ENCODE measurements at regions not wholly inside any gene's neighbourhood (a gene's known extent, or its start where the extent isn't known, plus 50 kb on each side); places are given as distances from the start of the nearest gene placed in this dataset.
A peak's percentile ranks its signal among the peaks of the same experiment; 100 is the strongest.
"Not testable (repeated sequence)": the region's sequence is repeated elsewhere in the genome, so short reads cannot be mapped to it uniquely, and the experiment has no call there.

DNA sequence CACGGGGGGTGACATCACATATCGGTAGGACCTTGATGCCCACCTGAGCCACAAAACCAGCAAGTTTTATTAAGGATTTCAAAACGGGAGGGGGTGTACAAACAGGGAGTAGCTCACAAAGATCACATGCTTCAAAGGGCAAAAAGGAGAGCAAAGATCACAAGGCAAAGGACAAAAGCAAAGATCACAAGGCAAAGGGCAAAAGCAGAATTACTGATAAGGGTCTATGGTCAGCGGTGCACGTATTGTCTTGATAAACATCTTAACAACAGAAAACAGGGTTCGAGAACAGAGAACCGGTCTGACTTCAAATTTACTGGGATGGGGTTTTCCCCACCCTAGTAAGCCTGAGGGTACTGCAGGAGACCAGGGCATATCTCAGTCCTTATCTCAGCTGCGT, 143.5 kb upstream of the LPP start:
- Histone ChIP-seq H3K4me3 (ENCODE audit: low read depth in 1 of 2, low read length in 2 of 2) (no peak overlapping the region), H3K27me3 (ENCODE audit: control insufficient read depth in 1 of 2, insufficient read depth in 2 of 2, low read length in 2 of 2) (no peaks in the 10 kb centered on the region), H3K4me1 (ENCODE audit: control insufficient read depth in 1 of 2, insufficient read depth in 2 of 2, low read length in 2 of 2) (no peaks in the 10 kb centered on the region), H3K9ac (ENCODE audit: low read depth in 1 of 2, low read length in 2 of 2) (no peak overlapping the region), H3K27ac (ENCODE audit: low read depth, low read length) (no peak overlapping the region), H3K36me3 (ENCODE audit: control insufficient read depth in 1 of 2, insufficient read depth in 2 of 2, low read length in 2 of 2) (no peaks in the 10 kb centered on the region), H3K9me3 (ENCODE audit: control insufficient read depth in 1 of 2, low read length in 2 of 2) (peaks cover 0 to 2% of the 10 kb centered on the region in 2 donors)

- H3K36me3 ChIP-seq (ENCODE audit: control insufficient read depth in 1 of 2, insufficient read depth in 2 of 2, low read length in 2 of 2) = no peaks in the 10 kb centered on the region
- no peak overlapping the region for H3K4me3 ChIP-seq (ENCODE audit: low read depth in 1 of 2, low read length in 2 of 2)
- no peak overlapping the region for H3K27ac ChIP-seq (ENCODE audit: low read depth, low read length)
- no peak overlapping the region for H3K9ac ChIP-seq (ENCODE audit: low read depth in 1 of 2, low read length in 2 of 2)
- no peaks in the 10 kb centered on the region for H3K9me3 ChIP-seq (ENCODE audit: control insufficient read depth in 1 of 2, low read length in 2 of 2)
- H3K27me3 ChIP-seq (ENCODE audit: control insufficient read depth in 1 of 2, insufficient read depth in 2 of 2, low read length in 2 of 2) = no peaks in the 10 kb centered on the region
- no peaks in the 10 kb centered on the region for H3K4me1 ChIP-seq (ENCODE audit: control insufficient read depth in 1 of 2, insufficient read depth in 2 of 2, low read length in 2 of 2)
Measured at GRCh38 chr3:188019727-188020126, 134.2 kb upstream of the LPP start.

GRCh38 chr3:188021041-188021440, 132.9 kb upstream of the LPP start:
- H3K9ac ChIP-seq (ENCODE audit: low read depth in 1 of 2, low read length in 2 of 2) = no peak overlapping the region
- no peak overlapping the region for H3K4me3 ChIP-seq (ENCODE audit: low read depth in 1 of 2, low read length in 2 of 2)
- H3K36me3 ChIP-seq (ENCODE audit: control insufficient read depth in 1 of 2, insufficient read depth in 2 of 2, low read length in 2 of 2) = no peaks in the 10 kb centered on the region
- no peak overlapping the region for H3K27ac ChIP-seq (ENCODE audit: low read depth, low read length)
- no peaks in the 10 kb centered on the region for H3K9me3 ChIP-seq (ENCODE audit: control insufficient read depth in 1 of 2, low read length in 2 of 2)
- peaks cover 0 to 12% of the 10 kb centered on the region in 2 donors for H3K4me1 ChIP-seq (ENCODE audit: control insufficient read depth in 1 of 2, insufficient read depth in 2 of 2, low read length in 2 of 2)
- H3K27me3 ChIP-seq (ENCODE audit: control insufficient read depth in 1 of 2, insufficient read depth in 2 of 2, low read length in 2 of 2) = no peaks in the 10 kb centered on the region

GRCh38 chr3:188021502-188022040, 132.4 kb upstream of the LPP start:
- H3K4me1 ChIP-seq (ENCODE audit: control insufficient read depth in 1 of 2, insufficient read depth in 2 of 2, low read length in 2 of 2) = peaks cover 3 to 13% of the 10 kb centered on the region in 2 donors
- no peak overlapping the region for H3K27ac ChIP-seq (ENCODE audit: low read depth, low read length)
- no peak overlapping the region for H3K9ac ChIP-seq (ENCODE audit: low read depth in 1 of 2, low read length in 2 of 2)
- H3K4me3 ChIP-seq (ENCODE audit: low read depth in 1 of 2, low read length in 2 of 2) = no peak overlapping the region
- no peaks in the 10 kb centered on the region for H3K27me3 ChIP-seq (ENCODE audit: control insufficient read depth in 1 of 2, insufficient read depth in 2 of 2, low read length in 2 of 2)
- H3K9me3 ChIP-seq (ENCODE audit: control insufficient read depth in 1 of 2, low read length in 2 of 2) = no peaks in the 10 kb centered on the region
- no peaks in the 10 kb centered on the region for H3K36me3 ChIP-seq (ENCODE audit: control insufficient read depth in 1 of 2, insufficient read depth in 2 of 2, low read length in 2 of 2)

DNA sequence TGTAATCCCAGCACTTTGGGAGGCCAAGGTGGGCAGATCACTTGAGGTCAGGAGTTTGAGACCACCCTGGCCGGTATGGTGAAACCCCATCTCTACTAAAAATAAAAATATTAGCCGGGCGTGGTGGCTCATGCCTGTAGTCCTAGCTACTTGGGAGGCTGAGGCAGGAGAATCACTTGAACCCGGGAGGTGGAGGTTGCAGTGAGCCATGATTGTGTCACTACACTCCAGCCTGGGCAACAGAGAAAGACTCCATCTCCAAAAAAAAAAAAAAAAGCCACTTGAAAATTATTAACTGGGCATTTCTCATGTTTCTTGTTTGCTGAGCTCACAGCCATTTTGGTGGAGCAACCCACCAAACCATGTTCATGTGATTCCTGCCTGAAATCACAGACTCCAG, 131.1 kb upstream of the LPP start:
- not testable (repeated sequence) for H3K4me3 ChIP-seq (ENCODE audit: low read depth in 1 of 2, low read length in 2 of 2); H3K36me3 ChIP-seq (ENCODE audit: control insufficient read depth in 1 of 2, insufficient read depth in 2 of 2, low read length in 2 of 2); H3K27ac ChIP-seq (ENCODE audit: low read depth, low read length); H3K27me3 ChIP-seq (ENCODE audit: control insufficient read depth in 1 of 2, insufficient read depth in 2 of 2, low read length in 2 of 2); H3K9ac ChIP-seq (ENCODE audit: low read depth in 1 of 2, low read length in 2 of 2); H3K9me3 ChIP-seq (ENCODE audit: control insufficient read depth in 1 of 2, low read length in 2 of 2)
- H3K4me1 ChIP-seq (ENCODE audit: control insufficient read depth in 1 of 2, insufficient read depth in 2 of 2, low read length in 2 of 2) = peaks cover 11 to 20% of the 10 kb centered on the region in 2 donors

DNA sequence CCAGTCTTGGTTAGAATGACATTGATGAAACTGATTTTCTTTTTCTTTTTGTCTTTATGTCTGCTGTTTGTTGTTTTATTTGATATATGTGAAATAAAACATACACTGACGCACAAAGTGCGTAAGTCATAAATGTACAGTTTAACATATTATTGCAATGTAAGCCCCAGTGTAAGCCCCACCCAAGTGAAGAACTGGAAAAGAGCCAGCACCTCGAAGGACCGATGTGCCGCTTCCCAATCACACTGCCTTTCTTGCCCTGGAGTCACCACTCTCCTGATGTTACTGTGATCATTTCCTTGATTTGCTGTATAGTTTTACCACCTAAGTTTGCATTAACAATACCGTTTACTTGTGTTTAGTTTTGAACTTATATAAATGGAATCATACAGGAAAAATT, 128.4 kb upstream of the LPP start:
- Histone ChIP-seq H3K4me1 (ENCODE audit: control insufficient read depth in 1 of 2, insufficient read depth in 2 of 2, low read length in 2 of 2) (peaks cover 11 to 20% of the 10 kb centered on the region in 2 donors), H3K36me3 (ENCODE audit: control insufficient read depth in 1 of 2, insufficient read depth in 2 of 2, low read length in 2 of 2) (no peaks in the 10 kb centered on the region), H3K4me3 (ENCODE audit: low read depth in 1 of 2, low read length in 2 of 2) (peak overlapping the region in 1 of 2 donors; percentile 37), H3K27ac (ENCODE audit: low read depth, low read length) (no peak overlapping the region), H3K9me3 (ENCODE audit: control insufficient read depth in 1 of 2, low read length in 2 of 2) (no peaks in the 10 kb centered on the region), H3K27me3 (ENCODE audit: control insufficient read depth in 1 of 2, insufficient read depth in 2 of 2, low read length in 2 of 2) (no peaks in the 10 kb centered on the region), H3K9ac (ENCODE audit: low read depth in 1 of 2, low read length in 2 of 2) (no peak overlapping the region)

- Histone ChIP-seq H3K4me1 (ENCODE audit: control insufficient read depth in 1 of 2, insufficient read depth in 2 of 2, low read length in 2 of 2) (peaks cover 11 to 20% of the 10 kb centered on the region in 2 donors), H3K36me3 (ENCODE audit: control insufficient read depth in 1 of 2, insufficient read depth in 2 of 2, low read length in 2 of 2) (no peaks in the 10 kb centered on the region), H3K9ac (ENCODE audit: low read depth in 1 of 2, low read length in 2 of 2) (peak overlapping the region in 1 of 2 donors; percentile 9), H3K27me3 (ENCODE audit: control insufficient read depth in 1 of 2, insufficient read depth in 2 of 2, low read length in 2 of 2) (no peaks in the 10 kb centered on the region), H3K27ac (ENCODE audit: low read depth, low read length) (no peak overlapping the region), H3K9me3 (ENCODE audit: control insufficient read depth in 1 of 2, low read length in 2 of 2) (no peaks in the 10 kb centered on the region), H3K4me3 (ENCODE audit: low read depth in 1 of 2, low read length in 2 of 2) (peak overlapping the region in 1 of 2 donors; percentile 6)
Measured at GRCh38 chr3:188026191-188026968, 127.6 kb upstream of the LPP start.

DNA sequence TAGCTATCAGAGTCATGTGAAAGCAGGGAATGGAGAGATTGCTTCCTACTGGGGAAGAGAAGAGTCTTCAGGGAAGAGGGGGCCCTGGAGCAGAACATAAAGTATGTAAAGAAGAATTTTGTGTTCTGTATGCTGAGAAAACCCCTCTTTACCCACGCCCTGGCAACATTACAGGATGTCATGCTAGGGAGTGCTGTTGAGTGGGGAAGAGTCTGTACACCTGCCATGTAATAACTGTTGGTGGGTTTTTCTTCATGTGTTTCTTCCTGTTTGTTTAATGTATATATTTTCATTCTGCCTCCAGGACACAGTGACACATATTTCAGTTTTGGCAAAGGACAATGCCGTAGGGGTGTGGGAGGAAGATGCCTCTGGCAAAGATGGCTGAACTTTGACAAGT, 122.8 kb upstream of the LPP start:
- Histone ChIP-seq H3K4me1 (ENCODE audit: control insufficient read depth in 1 of 2, insufficient read depth in 2 of 2, low read length in 2 of 2) (peaks cover 8 to 11% of the 10 kb centered on the region in 2 donors), H3K4me3 (ENCODE audit: low read depth in 1 of 2, low read length in 2 of 2) (no peak overlapping the region), H3K9me3 (ENCODE audit: control insufficient read depth in 1 of 2, low read length in 2 of 2) (no peaks in the 10 kb centered on the region), H3K27ac (ENCODE audit: low read depth, low read length) (no peak overlapping the region), H3K27me3 (ENCODE audit: control insufficient read depth in 1 of 2, insufficient read depth in 2 of 2, low read length in 2 of 2) (no peaks in the 10 kb centered on the region), H3K36me3 (ENCODE audit: control insufficient read depth in 1 of 2, insufficient read depth in 2 of 2, low read length in 2 of 2) (no peaks in the 10 kb centered on the region), H3K9ac (ENCODE audit: low read depth in 1 of 2, low read length in 2 of 2) (no peak overlapping the region)

DNA sequence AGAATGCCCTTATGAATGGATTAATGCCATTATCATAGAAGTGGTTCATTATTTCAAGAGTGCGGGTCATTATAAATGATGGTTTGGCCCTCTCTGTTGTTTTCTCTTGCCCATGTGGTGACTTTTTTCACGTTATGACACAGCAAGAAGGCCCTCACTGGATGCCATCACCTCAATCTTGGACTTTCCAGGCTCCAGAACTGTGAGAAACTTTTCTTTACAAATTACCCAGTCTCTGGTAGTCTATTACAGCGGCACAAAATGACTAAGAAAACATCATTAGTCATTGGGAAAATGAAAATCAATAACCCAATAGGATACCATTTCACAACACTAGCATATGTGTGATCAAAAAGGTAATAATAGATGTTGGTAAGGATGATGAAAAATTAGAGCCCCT, 119.0 kb upstream of the LPP start:
- H3K9me3 ChIP-seq (ENCODE audit: control insufficient read depth in 1 of 2, low read length in 2 of 2) = no peaks in the 10 kb centered on the region

DNA sequence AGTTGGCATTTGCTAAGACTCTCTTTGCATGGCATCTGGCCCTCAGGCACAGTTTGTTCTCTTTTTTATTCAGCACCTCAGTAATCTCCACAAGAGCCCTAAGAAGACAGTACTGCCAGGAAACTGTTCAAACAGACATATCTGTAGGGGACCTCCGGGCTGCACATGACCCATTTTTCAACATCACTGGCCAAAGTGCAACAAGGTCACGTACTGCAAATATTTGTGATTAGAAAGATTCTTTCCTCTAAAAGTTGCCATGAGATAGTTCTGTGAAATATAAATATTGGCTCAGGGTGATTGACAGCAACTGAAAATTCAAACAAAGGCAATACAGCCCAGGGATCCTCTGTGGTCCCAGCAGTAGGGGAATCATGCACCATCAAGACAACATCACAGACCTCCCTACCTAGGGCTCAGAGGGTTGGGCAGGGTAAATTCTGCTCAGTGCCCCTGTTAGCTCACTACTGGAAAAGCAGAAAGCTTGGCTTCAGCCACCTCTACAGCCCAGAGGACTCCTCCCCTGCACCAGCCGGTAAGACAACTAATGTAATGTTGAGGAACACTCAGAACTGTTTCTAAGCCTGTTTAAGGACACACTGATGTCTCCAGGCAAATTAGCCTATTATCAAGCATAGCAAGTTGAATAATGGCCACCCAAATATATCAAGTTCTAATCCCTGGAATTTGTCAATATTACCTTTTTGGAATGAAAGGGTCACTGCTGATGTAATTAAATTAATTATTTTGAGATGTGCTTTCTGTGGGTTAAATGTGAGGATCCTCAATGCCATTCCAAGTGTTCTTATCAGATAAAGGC, 117.4 kb upstream of the LPP start:
- Histone ChIP-seq H3K36me3 (ENCODE audit: control insufficient read depth in 1 of 2, insufficient read depth in 2 of 2, low read length in 2 of 2) (no peaks in the 10 kb centered on the region), H3K27me3 (ENCODE audit: control insufficient read depth in 1 of 2, insufficient read depth in 2 of 2, low read length in 2 of 2) (no peaks in the 10 kb centered on the region), H3K4me3 (ENCODE audit: low read depth in 1 of 2, low read length in 2 of 2) (no peak overlapping the region), H3K9me3 (ENCODE audit: control insufficient read depth in 1 of 2, low read length in 2 of 2) (no peaks in the 10 kb centered on the region), H3K27ac (ENCODE audit: low read depth, low read length) (no peak overlapping the region), H3K9ac (ENCODE audit: low read depth in 1 of 2, low read length in 2 of 2) (no peak overlapping the region), H3K4me1 (ENCODE audit: control insufficient read depth in 1 of 2, insufficient read depth in 2 of 2, low read length in 2 of 2) (peaks cover 14 to 18% of the 10 kb centered on the region in 2 donors)

More for the DNA sequence above, 119.0 kb upstream of the LPP start:
- H3K4me3 ChIP-seq (ENCODE audit: low read depth in 1 of 2, low read length in 2 of 2) = no peak overlapping the region
- H3K9ac ChIP-seq (ENCODE audit: low read depth in 1 of 2, low read length in 2 of 2) = no peak overlapping the region
- peaks cover 14 to 18% of the 10 kb centered on the region in 2 donors for H3K4me1 ChIP-seq (ENCODE audit: control insufficient read depth in 1 of 2, insufficient read depth in 2 of 2, low read length in 2 of 2)
- no peaks in the 10 kb centered on the region for H3K36me3 ChIP-seq (ENCODE audit: control insufficient read depth in 1 of 2, insufficient read depth in 2 of 2, low read length in 2 of 2)
- H3K27me3 ChIP-seq (ENCODE audit: control insufficient read depth in 1 of 2, insufficient read depth in 2 of 2, low read length in 2 of 2) = no peaks in the 10 kb centered on the region
- no peak overlapping the region for H3K27ac ChIP-seq (ENCODE audit: low read depth, low read length)
